Neural progenitor cell (in vitro differentiated cells): ENCODE measurements at regions not wholly inside any gene's neighbourhood (a gene's known extent, or its start where the extent isn't known, plus 50 kb on each side); places are given as distances from the start of the nearest gene placed in this dataset.

Source experiments
- EZH2 ChIP-seq: fragments of 200-600 bp; sonication (generic); IDR thresholded peaks from 2 replicates; pipeline ENCODE4 v1.6.1; 2017; ENCODE audit warnings: antibody characterized with exemption, mild to moderate bottlenecking, moderate library complexity
- TF ChIP-seq, protein P1 (sequence below): fragments of 200-600 bp; sonication (generic); IDR thresholded peaks from 2 replicates; pipeline ENCODE4 v1.5.1; 2017; ENCODE audit warnings: antibody characterized with exemption, mild to moderate bottlenecking

DNA sequence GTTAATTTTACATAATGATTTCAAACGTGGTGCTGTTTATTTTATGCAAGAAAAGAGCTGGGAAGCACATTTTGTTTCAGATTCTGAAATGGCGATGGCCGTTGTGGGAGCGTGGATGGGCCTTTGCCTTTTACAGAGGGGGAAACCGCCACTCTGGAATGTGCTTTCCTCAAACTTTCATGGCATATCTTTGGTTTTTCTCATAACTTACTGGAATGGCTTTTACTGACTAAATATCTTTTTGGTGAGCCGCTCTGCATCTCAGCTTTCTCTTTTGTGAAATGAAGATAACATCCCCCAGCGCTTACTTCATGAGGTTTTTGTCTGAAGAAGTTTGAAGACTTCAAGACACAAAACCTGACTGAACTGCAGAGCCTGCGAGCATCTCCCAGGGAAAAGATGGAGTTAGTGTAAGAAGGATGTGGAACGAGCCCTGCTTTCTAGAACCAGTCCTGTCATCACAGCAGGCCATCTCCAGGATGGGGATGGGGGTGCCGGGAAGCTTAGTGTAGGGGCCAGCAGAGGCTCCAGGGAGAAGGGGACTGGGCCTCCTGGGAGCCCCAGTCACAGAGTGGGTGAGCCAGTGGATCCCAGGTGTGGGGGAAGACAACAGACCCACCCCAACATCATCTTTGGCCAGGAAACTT lies 61.8 kb upstream of the TIAM2 start:
- TF ChIP-seq, protein P1, sequence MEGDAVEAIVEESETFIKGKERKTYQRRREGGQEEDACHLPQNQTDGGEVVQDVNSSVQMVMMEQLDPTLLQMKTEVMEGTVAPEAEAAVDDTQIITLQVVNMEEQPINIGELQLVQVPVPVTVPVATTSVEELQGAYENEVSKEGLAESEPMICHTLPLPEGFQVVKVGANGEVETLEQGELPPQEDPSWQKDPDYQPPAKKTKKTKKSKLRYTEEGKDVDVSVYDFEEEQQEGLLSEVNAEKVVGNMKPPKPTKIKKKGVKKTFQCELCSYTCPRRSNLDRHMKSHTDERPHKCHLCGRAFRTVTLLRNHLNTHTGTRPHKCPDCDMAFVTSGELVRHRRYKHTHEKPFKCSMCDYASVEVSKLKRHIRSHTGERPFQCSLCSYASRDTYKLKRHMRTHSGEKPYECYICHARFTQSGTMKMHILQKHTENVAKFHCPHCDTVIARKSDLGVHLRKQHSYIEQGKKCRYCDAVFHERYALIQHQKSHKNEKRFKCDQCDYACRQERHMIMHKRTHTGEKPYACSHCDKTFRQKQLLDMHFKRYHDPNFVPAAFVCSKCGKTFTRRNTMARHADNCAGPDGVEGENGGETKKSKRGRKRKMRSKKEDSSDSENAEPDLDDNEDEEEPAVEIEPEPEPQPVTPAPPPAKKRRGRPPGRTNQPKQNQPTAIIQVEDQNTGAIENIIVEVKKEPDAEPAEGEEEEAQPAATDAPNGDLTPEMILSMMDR, result no peak
- no peak for TF ChIP-seq EZH2
